ENCODE measurements at regions not wholly inside any gene's neighbourhood (a gene's known extent, or its start where the extent isn't known, plus 50 kb on each side); places are given as distances from the start of the nearest gene placed in this dataset.

DNA sequence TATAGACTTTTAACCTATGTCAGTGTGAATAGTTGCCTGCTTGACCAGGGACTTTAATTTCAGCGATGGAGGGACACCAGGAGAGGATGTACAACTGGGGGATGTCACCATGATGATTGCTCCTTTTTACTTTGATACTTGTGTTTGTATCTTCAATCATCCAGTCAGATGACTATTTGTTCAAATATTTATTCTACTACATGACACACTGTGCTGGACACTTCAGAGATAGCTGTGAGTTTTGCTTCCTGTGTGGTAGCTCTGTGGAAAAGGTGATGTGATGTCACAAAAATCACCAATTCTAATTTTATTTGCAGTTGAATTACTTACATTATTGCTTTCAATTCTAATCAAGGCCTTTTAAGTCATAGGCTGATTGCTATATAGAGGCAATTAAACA lies 62.7 kb upstream of the CREB5 start:
- TF ChIP-seq POLR2A (IDR thresholded peaks at IDR 0.05; ENCODE audit: low read depth, low read length), result no peak
- no peak for TF ChIP-seq SPI1 (IDR thresholded peaks at IDR 0.05; ENCODE audit: low read depth, low read length)
- no peak for TF ChIP-seq TAF1 (IDR thresholded peaks at IDR 0.05; ENCODE audit: low read depth, low read length)
- TF ChIP-seq POLR2AphosphoS5 (IDR thresholded peaks at IDR 0.05; ENCODE audit: low read depth, low read length), result no peak
